Pancreas (tissue), 10 donors: ENCODE measurements at regions not wholly inside any gene's neighbourhood (a gene's known extent, or its start where the extent isn't known, plus 50 kb on each side); places are given as distances from the start of the nearest gene placed in this dataset.

Experiments used
- ATAC-seq, 4 donors: fragments of 200-7000 bp; cut with Tn5 transposase; one replicate each; pipeline versions ENCODE4 v1.8.0 to v1.9.1; 2020; ENCODE audit warnings: mild to moderate bottlenecking in 4 of 4, moderate library complexity in 4 of 4
- DNase-seq, 6 donors: peaks; one replicate each; pipeline ENCODE4 v3.0.0-alpha.2; 2020
- FAIRE-seq: peaks from 2 replicates; lab custom pipeline; 2012; peaks lifted over from hg19 to GRCh38; lab: Jason Lieb, UNC
- H3K27ac ChIP-seq, 4 donors: fragments of 200-600 bp; sonication (generic); 1 replicate in 3 of 4; 2 replicates in 1 of 4; pipeline versions ENCODE4 v1.5.0 to v1.8.0; 2020
- H3K27me3 ChIP-seq, 4 donors: fragments of 200-600 bp; one replicate each; pipeline ENCODE4 v1.8.0; 2021
- H3K36me3 ChIP-seq, 3 donors: fragments of 200-600 bp; sonication (generic) in 1 of 3; one replicate each; pipeline versions ENCODE4 v1.5.0 to v1.8.0; 2020 to 2021
- H3K4me1 ChIP-seq, 3 donors: fragments of 200-600 bp; one replicate each; pipeline ENCODE4 v1.8.0; 2021
- H3K4me3 ChIP-seq, 4 donors: fragments of 200-600 bp; sonication (generic) in 2 of 4; one replicate each; pipeline versions ENCODE4 v1.5.0 to v1.8.0; 2020 to 2021
- H3K9me3 ChIP-seq, 4 donors: fragments of 200-600 bp; one replicate each; pipeline ENCODE4 v1.8.0; 2021
- WGBS, 2 donors: extraction: QIAGEN DNeasy Blood & Tissue Kit; methylation state at CpG; one replicate each; pipeline ENCODE4 v1.1.7; 2013; 5-methylcytosine and 5-hydroxymethylcytosine counted together
- intact Hi-C, 3 donors: fragments of 100-400 bp; cut with DNase I; formaldehyde crosslinking; loops; one replicate each; pipeline versions ENCODE4 v1.11.1 to v1.14.2; 2022
- TF ChIP-seq, protein P1 (sequence below), 4 donors: fragments of 200-600 bp; sonication (generic) in 3 of 4; IDR thresholded peaks; one replicate each; pipeline versions ENCODE4 v1.5.0 to v1.8.0; 2021; ENCODE audit warnings: antibody characterized with exemption in 4 of 4
- donor health status: healthy with polysubstance abuse.
- donor health status: DM: no; HTN: no; CAD: no; lungs with moderate emphysema.
- donor health status: DM: no; HTN: no; CAD: no.
- donor health status: control.
- donor health status: control.
- donor health status: Bipolar disorder and iron deficiency.
- donor health status: DM: yes; HTN: yes; CAD: no.
- donor health status: DM: no; HTN: no; CAD: no.
- donor health status: DM: no; HTN: no; CAD: no.
- donor health status: DM: yes; HTN: yes; CAD: no.

DNA sequence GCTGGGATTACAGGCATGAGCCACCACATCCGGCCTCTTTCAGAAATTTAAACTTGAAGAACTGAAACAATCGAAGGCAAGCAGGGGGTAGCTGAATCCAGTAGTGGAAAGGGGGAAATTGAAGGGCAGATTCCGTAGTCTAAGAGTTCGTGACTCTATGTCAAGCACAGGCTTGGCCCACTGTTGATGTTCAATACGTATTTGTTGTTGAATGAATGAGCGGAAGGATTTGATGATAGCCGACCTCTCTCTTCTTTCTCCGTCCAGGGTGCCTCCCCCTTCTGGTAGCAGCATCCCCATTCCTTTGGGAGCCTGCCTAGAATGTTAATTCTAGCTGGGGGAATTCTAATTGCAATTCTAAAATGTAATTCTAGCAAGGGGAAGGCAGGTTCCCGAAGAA lies 59.8 kb upstream of the MED13L start:
- WGBS, 2 donors = 86 to 89% methylated on average over 9 of the region's 9 CpGs
- TF ChIP-seq, protein P1, sequence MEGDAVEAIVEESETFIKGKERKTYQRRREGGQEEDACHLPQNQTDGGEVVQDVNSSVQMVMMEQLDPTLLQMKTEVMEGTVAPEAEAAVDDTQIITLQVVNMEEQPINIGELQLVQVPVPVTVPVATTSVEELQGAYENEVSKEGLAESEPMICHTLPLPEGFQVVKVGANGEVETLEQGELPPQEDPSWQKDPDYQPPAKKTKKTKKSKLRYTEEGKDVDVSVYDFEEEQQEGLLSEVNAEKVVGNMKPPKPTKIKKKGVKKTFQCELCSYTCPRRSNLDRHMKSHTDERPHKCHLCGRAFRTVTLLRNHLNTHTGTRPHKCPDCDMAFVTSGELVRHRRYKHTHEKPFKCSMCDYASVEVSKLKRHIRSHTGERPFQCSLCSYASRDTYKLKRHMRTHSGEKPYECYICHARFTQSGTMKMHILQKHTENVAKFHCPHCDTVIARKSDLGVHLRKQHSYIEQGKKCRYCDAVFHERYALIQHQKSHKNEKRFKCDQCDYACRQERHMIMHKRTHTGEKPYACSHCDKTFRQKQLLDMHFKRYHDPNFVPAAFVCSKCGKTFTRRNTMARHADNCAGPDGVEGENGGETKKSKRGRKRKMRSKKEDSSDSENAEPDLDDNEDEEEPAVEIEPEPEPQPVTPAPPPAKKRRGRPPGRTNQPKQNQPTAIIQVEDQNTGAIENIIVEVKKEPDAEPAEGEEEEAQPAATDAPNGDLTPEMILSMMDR (IDR thresholded peaks at IDR 0.05) = no peak
- Histone ChIP-seq H3K4me3 (no peak overlapping the region), H3K27me3 (no peaks in the 10 kb centered on the region), H3K27ac (no peak overlapping the region), H3K9me3 (no peaks in the 10 kb centered on the region), H3K4me1 (no peaks in the 10 kb centered on the region), H3K36me3 (no peaks in the 10 kb centered on the region)
- no peak for FAIRE-seq
- no peak for ATAC-seq
- intact Hi-C loops = no loop called here
- DNase-seq = no peak

DNA sequence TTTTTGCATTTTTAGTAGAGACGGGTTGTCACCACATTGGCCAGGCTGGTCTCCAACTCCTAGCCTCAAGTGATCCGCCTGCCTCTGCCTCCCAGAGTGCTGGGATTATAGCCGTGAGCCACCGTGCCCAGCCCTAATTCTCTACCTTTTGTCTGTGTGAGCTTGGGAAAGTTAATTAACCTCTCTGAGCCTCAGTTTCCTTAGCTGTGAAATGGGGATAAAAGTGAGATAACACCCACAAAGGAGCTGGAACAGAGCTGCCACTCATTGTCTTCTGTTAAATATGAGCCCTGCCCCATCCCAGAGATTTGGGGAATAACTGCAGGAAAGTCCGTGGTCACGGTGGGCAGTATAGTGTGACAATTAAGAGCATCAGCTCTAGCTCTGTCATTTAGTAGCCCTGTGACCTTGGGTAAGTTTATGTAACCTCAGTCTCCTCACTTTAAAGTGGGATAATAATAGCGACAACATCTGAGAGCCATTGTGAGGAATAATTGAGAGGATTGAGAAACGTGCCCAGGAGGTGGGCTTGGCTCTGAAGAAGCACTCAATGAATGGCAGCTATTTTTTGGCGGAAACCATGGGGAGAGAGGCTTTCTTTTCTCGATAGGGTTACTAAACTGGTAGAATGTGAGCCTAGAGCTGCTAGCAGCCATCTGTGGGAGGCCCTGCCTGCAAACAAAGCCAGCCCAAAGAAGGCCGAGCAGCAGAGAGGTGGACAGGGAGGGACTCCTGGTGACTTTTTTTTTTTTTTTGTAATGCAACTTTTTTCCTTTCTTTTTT lies 60.8 kb upstream of the MED13L start:
- Histone ChIP-seq H3K4me3 (no peak overlapping the region), H3K9me3 (no peaks in the 10 kb centered on the region), H3K27ac (no peak overlapping the region), H3K36me3 (no peaks in the 10 kb centered on the region), H3K27me3 (no peaks in the 10 kb centered on the region), H3K4me1 (no peaks in the 10 kb centered on the region)
- ATAC-seq = no peak
- FAIRE-seq = no peak
- intact Hi-C loops = no loop called here
- DNase-seq = no peak
- TF ChIP-seq, protein P1 (IDR thresholded peaks at IDR 0.05) = no peak
- 82 to 83% methylated on average over 11 of the region's 11 CpGs for WGBS, 2 donors

DNA sequence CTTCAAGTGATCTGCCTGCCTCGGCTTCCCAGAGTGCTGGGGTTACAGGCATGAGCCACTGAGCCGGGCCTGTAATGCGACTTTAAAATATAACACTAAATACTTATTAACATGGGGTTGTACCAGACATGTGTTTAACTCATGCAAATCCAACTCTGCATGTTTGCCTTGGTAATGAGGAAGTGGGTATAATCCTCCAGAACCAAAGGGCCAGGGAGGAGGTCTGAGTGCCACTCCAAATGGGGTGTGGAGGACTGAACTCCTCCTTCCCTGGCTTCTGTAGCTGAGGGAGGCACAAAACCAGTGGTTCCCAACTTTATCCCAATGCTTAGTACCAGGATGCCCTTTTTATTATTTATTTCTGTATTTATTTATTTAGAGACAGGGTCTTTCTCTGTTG lies 61.6 kb upstream of the MED13L start:
- 95 to 97% methylated on average over 3 of the region's 3 CpGs for WGBS, 2 donors
- no peak for FAIRE-seq
- Histone ChIP-seq H3K4me1 (no peaks in the 10 kb centered on the region), H3K27ac (no peak overlapping the region), H3K36me3 (no peaks in the 10 kb centered on the region), H3K9me3 (no peaks in the 10 kb centered on the region), H3K4me3 (no peak overlapping the region), H3K27me3 (no peaks in the 10 kb centered on the region)
- DNase-seq = no peak
- intact Hi-C loops = no loop called here
- TF ChIP-seq, protein P1 (IDR thresholded peaks at IDR 0.05) = no peak
- ATAC-seq = no peak

DNA sequence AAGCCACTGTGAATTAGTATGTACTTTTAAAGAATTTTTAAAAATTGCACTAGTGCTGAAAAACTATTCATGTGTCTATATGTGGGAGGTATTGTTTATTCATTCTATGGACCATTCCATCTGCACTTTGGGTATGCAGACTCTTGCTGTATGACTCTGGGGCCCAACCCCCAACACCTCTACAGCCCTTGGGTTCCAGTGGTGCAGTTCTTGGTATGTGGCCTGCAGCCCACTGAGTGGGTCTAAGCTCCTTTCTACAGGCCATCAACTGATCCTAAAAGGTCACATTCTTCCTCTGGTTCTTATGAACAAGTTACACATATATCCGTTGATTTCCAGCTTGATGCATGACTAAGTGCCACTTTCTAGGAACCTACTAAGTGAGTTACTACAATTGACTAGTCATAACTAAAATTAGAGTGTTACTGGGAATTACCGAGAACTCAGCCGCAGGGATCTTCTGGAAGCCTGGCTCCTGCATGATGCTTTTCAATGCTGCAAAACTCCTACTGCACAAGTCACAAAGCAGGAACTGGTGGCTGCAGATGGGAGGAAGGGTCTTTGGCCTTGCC lies 62.4 kb upstream of the MED13L start:
- Histone ChIP-seq H3K4me1 (no peaks in the 10 kb centered on the region), H3K9me3 (no peaks in the 10 kb centered on the region), H3K27me3 (no peaks in the 10 kb centered on the region), H3K27ac (no peak overlapping the region), H3K36me3 (no peaks in the 10 kb centered on the region), H3K4me3 (no peak overlapping the region)
- no peak for FAIRE-seq
- WGBS, 2 donors = 89 to 90% methylated on average over 3 of the region's 3 CpGs
- intact Hi-C loops = no loop called here
- TF ChIP-seq, protein P1 (IDR thresholded peaks at IDR 0.05) = no peak
- ATAC-seq = no peak
- no peak for DNase-seq

DNA sequence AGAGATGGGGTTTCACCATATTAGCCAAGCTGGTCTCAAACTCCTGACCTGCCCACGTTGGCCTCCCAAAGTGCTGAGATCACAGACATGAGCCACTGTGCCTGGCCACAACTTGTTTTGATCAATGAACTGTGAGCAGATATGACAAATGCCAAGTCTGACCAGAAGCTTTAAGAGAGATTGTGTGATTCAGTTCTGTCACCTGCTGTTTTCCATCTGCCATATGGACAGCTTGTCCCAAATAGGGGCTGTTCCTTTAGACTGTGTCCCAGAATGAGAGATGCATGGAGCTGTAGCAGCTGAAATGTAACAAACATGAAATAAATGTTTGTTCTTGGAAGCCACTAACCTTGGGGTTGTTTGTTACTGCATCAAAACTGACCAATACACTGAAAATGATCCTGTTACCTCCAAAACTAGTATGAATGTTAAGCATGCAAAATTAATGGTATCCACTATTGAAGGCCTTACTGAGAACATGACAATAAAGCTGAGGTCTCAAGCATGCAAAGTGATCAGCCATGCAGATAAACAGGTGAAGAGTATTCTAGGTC lies 65.9 kb upstream of the MED13L start:
- FAIRE-seq = no peak
- intact Hi-C loops = no loop called here
- ATAC-seq = no peak
- Histone ChIP-seq H3K9me3 (no peaks in the 10 kb centered on the region), H3K36me3 (no peaks in the 10 kb centered on the region), H3K27ac (no peak overlapping the region), H3K27me3 (no peaks in the 10 kb centered on the region), H3K4me1 (peaks cover 0 to 15% (median 10%) of the 10 kb centered on the region in 3 donors), H3K4me3 (no peak overlapping the region)
- 87 to 100% methylated on average over 1 of the region's 1 CpG for WGBS, 2 donors
- TF ChIP-seq, protein P1 (IDR thresholded peaks at IDR 0.05) = no peak
- no peak for DNase-seq
